OCI-LY3 (cell line): ENCODE measurements at regions not wholly inside any gene's neighbourhood (a gene's known extent, or its start where the extent isn't known, plus 50 kb on each side); places are given as distances from the start of the nearest gene placed in this dataset.

Experiments
- CTCF ChIP-seq: fragments of 200-600, 300-600 bp; sonication (generic); IDR thresholded peaks from 2 replicates; pipeline ENCODE4 v1.5.1; 2014; ENCODE audit warnings: antibody characterized with exemption, low read length, low read depth
- EZH2phosphoT487 ChIP-seq: fragments of 200-600 bp; shearing (Covaris generic); IDR thresholded peaks from 2 replicates; pipeline ENCODE4 v1.6.1; 2018; ENCODE audit warnings: antibody characterized with exemption, mixed run types, low read depth

- TF ChIP-seq CTCF (peak; percentile 22; the same call in 1 of the 2 replicates), EZH2phosphoT487 (no peak)
These were observed 116.8 kb downstream of the MACIR start for GRCh38 chr5:103375350-103375749.
